ENCODE measurements at regions not wholly inside any gene's neighbourhood (a gene's known extent, or its start where the extent isn't known, plus 50 kb on each side); places are given as distances from the start of the nearest gene placed in this dataset.
A peak's percentile ranks its signal among the peaks of the same experiment; 100 is the strongest.

GRCh38 chr5:10133830-10134229 lies 115.9 kb downstream of the ATPSCKMT start:
- Histone ChIP-seq H4K8ac (ENCODE audit: extremely low read depth, insufficient read depth, low read length) (no peak overlapping the region), H3K56ac (replicated peaks; ENCODE audit: insufficient read length, low read depth, low read length) (no peak overlapping the region), H3K23me2 (ENCODE audit: low read depth, low read length) (no peaks in the 10 kb centered on the region), H3K79me1 (ENCODE audit: low read depth, low read length) (no peaks in the 10 kb centered on the region), H2AFZ (ENCODE audit: low read length) (no peak overlapping the region), H3K27ac (ENCODE audit: low read depth, low read length) (no peak overlapping the region), H2BK15ac (ENCODE audit: low read length) (no peak overlapping the region), H2AK5ac (ENCODE audit: low read depth, low read length) (no peak overlapping the region), H4K20me1 (replicated peaks in 1 of 2; ENCODE audit: control insufficient read depth in 1 of 2, insufficient read depth in 2 of 2, low read length in 2 of 2) (no peaks in the 10 kb centered on the region), H3K18ac (ENCODE audit: extremely low read depth, low read length) (no peak overlapping the region), H4K5ac (ENCODE audit: insufficient read length, low read depth, low read length) (no peak overlapping the region), H3K36me3 (ENCODE audit: control insufficient read depth in 2 of 4, insufficient read depth in 4 of 4, low read length in 3 of 4) (no peaks in the 10 kb centered on the region), H3K27me3 (replicated peaks in 1 of 4; ENCODE audit: control insufficient read depth in 3 of 4, extremely low read depth in 1 of 4, insufficient read depth in 3 of 4, low read length in 3 of 4) (no peaks in the 10 kb centered on the region), H2BK20ac (ENCODE audit: low read length) (no peak overlapping the region), H3K9me3 (ENCODE audit: insufficient read depth in 2 of 2, low read depth in 1 of 2, low read length in 1 of 2) (no peaks in the 10 kb centered on the region), H3K9ac (replicated peaks in 1 of 4; ENCODE audit: extremely low read depth in 1 of 4, low read depth in 3 of 4, low read length in 3 of 4) (no peak overlapping the region), H3K4me1 (replicated peaks in 1 of 4; ENCODE audit: control insufficient read depth in 3 of 4, insufficient read depth in 4 of 4, low read length in 3 of 4) (no peaks in the 10 kb centered on the region), H3K4ac (replicated peaks; ENCODE audit: insufficient read length, low read depth, low read length) (no peak overlapping the region), H2BK120ac (replicated peaks; ENCODE audit: low read depth, low read length) (no peak overlapping the region), H3K14ac (ENCODE audit: insufficient read length) (no peak overlapping the region), H3K79me2 (ENCODE audit: control insufficient read depth in 1 of 2, insufficient read depth in 2 of 2, low read length in 2 of 2) (no peaks in the 10 kb centered on the region), H3K4me3 (ENCODE audit: extremely low read depth in 1 of 4, insufficient read depth in 2 of 4, low read depth in 3 of 4, low read length in 4 of 4) (no peak overlapping the region), H3K23ac (ENCODE audit: insufficient read length) (no peak overlapping the region), H3K4me2 (ENCODE audit: insufficient read depth in 1 of 2, low read depth in 2 of 2, low read length in 2 of 2) (no peak overlapping the region), H2BK5ac (ENCODE audit: low read depth, low read length) (no peak overlapping the region), H2BK12ac (ENCODE audit: low read depth, low read length) (no peak overlapping the region), H4K91ac (replicated peaks; ENCODE audit: insufficient read length, low read length) (no peak overlapping the region)
- DNase-seq (ENCODE audit: low read depth in 1 of 2, low spot score in 2 of 2) (peak in 1 of 2 experiments; percentile 39), FAIRE-seq (peak; percentile 57)
- TF ChIP-seq POLR2AphosphoS5 (IDR thresholded peaks at IDR 0.05; ENCODE audit: low read depth, low read length) (no peak), RAD21 (IDR thresholded peaks at IDR 0.05 in 1 of 2, conservative IDR thresholded peaks at IDR 0.05 in 1 of 2; ENCODE audit: low read depth in 2 of 2, low read length in 2 of 2) (peak; percentile 55 to 66), SP1 (IDR thresholded peaks at IDR 0.05; ENCODE audit: low read depth, low read length) (no peak), ZNF274 (IDR thresholded peaks at IDR 0.05; ENCODE audit: borderline replicate concordance, extremely low read depth, low read length) (no peak), SAP30 (IDR thresholded peaks at IDR 0.05; ENCODE audit: insufficient read depth, insufficient replicate concordance, low read length) (no peak), CTCF (IDR thresholded peaks at IDR 0.05; ENCODE audit: control extremely low read depth in 1 of 3, insufficient read depth in 1 of 3, low read depth in 1 of 3, low read length in 3 of 3) (peak in 2 of 3 experiments; percentile 11 to 18; a peak in 2 of 4 replicates)
- WGBS, 2 experiments (ENCODE audit: extremely low coverage in 1 of 2, insufficient coverage in 1 of 2, insufficient read length in 1 of 2, insufficient replicate concordance in 2 of 2, low coverage in 1 of 2, low lambda C conversion rate in 2 of 2, missing lambda C conversion rate in 1 of 2) = 83% methylated on average over 2 of the region's 2 CpGs; no CpG with 5 or more reads in 1 of the 2 experiments
- ChIA-PET POLR2A (ENCODE audit: partially characterized antibody) (no interaction called here), CTCF (ENCODE audit: partially characterized antibody) (interaction anchor here (0.9 to 3.0 kb wide), 9 partner anchors 9 to 103 kb away, joined by 3 to 11 read pairs (median 6); no protein-coding TSS in a partner anchor)
